Thymus (tissue), 11 donors: ENCODE measurements at regions not wholly inside any gene's neighbourhood (a gene's known extent, or its start where the extent isn't known, plus 50 kb on each side); places are given as distances from the start of the nearest gene placed in this dataset.

Source experiments
- DNase-seq, 9 donors: peaks; one replicate each; pipeline ENCODE4 v3.0.0-alpha.2; 2013; ENCODE audit warnings: low spot score in 9 of 9, low read depth in 6 of 9, missing footprints in 1 of 9
- H3K27ac ChIP-seq, 2 donors: one replicate each; pipeline ENCODE4 v1.5.1; 2013; ENCODE audit warnings: control low read depth in 1 of 2, low read depth in 1 of 2, low read length in 1 of 2, mild to moderate bottlenecking in 1 of 2, moderate library complexity in 1 of 2
- H3K27me3 ChIP-seq, 2 donors: one replicate each; pipeline ENCODE4 v1.5.1; 2013; ENCODE audit warnings: low read length in 1 of 2; ENCODE audit not compliant: control insufficient read depth in 2 of 2, insufficient read depth in 1 of 2
- H3K36me3 ChIP-seq, 2 donors: one replicate each; pipeline ENCODE4 v1.5.1; 2013; ENCODE audit warnings: low read length in 1 of 2, mild to moderate bottlenecking in 1 of 2, moderate library complexity in 1 of 2; ENCODE audit not compliant: control insufficient read depth in 2 of 2, insufficient read depth in 2 of 2
- H3K4me1 ChIP-seq, 2 donors: one replicate each; pipeline ENCODE4 v1.5.1; 2013; ENCODE audit warnings: low read length in 2 of 2; ENCODE audit not compliant: control insufficient read depth in 2 of 2, insufficient read depth in 2 of 2
- H3K4me3 ChIP-seq, 2 donors: one replicate each; pipeline ENCODE4 v1.5.1; 2013; ENCODE audit warnings: low read length in 2 of 2, control low read depth in 1 of 2, mild to moderate bottlenecking in 1 of 2
- H3K9me3 ChIP-seq, 2 donors: one replicate each; pipeline ENCODE4 v1.5.1; 2013; ENCODE audit warnings: low read length in 1 of 2, mild to moderate bottlenecking in 1 of 2; ENCODE audit not compliant: control insufficient read depth in 2 of 2, insufficient read depth in 1 of 2
- WGBS: extraction: QIAGEN DNeasy Blood & Tissue Kit; methylation state at CpG from one replicate; pipeline ENCODE4 v1.1.7; 2013; 5-methylcytosine and 5-hydroxymethylcytosine counted together
- donor health status: healthy.

GRCh38 chr5:144712090-144712489, 541.4 kb downstream of the KCTD16 start:
- H3K4me3 ChIP-seq, result no peak overlapping the region
- 21% methylated on average over 3 of the region's 3 CpGs for WGBS
- DNase-seq, result no peak
- no peaks in the 10 kb centered on the region for H3K9me3 ChIP-seq
- no peaks in the 10 kb centered on the region for H3K4me1 ChIP-seq
- no peak overlapping the region for H3K27ac ChIP-seq
- no peaks in the 10 kb centered on the region for H3K27me3 ChIP-seq
- H3K36me3 ChIP-seq, result no peaks in the 10 kb centered on the region

GRCh38 chr5:144711172-144711571, 540.5 kb downstream of the KCTD16 start:
- H3K36me3 ChIP-seq, result no peaks in the 10 kb centered on the region
- H3K9me3 ChIP-seq, result no peaks in the 10 kb centered on the region
- no peak overlapping the region for H3K27ac ChIP-seq
- no peak overlapping the region for H3K4me3 ChIP-seq
- WGBS, result 79% methylated on average over 2 of the region's 2 CpGs
- H3K4me1 ChIP-seq, result no peaks in the 10 kb centered on the region
- DNase-seq, result no peak
- H3K27me3 ChIP-seq, result no peaks in the 10 kb centered on the region

GRCh38 chr5:144710637-144711036, 540.0 kb downstream of the KCTD16 start:
- 89% methylated on average over 2 of the region's 2 CpGs for WGBS
- no peaks in the 10 kb centered on the region for H3K36me3 ChIP-seq
- no peaks in the 10 kb centered on the region for H3K27me3 ChIP-seq
- DNase-seq, result no peak
- H3K27ac ChIP-seq, result no peak overlapping the region
- no peaks in the 10 kb centered on the region for H3K9me3 ChIP-seq
- no peak overlapping the region for H3K4me3 ChIP-seq
- H3K4me1 ChIP-seq, result no peaks in the 10 kb centered on the region

- Histone ChIP-seq H3K4me3 (no peak overlapping the region), H3K27ac (no peak overlapping the region), H3K9me3 (no peaks in the 10 kb centered on the region), H3K4me1 (no peaks in the 10 kb centered on the region), H3K36me3 (no peaks in the 10 kb centered on the region), H3K27me3 (no peaks in the 10 kb centered on the region)
- 74% methylated on average over 1 of the region's 1 CpG for WGBS
- DNase-seq, result no peak
These were observed 533.1 kb downstream of the KCTD16 start for GRCh38 chr5:144703776-144704175.

- WGBS, result 95% methylated on average over 2 of the region's 2 CpGs
- Histone ChIP-seq H3K4me3 (no peak overlapping the region), H3K36me3 (no peaks in the 10 kb centered on the region), H3K27ac (no peak overlapping the region), H3K9me3 (no peaks in the 10 kb centered on the region), H3K4me1 (no peaks in the 10 kb centered on the region), H3K27me3 (no peaks in the 10 kb centered on the region)
- DNase-seq, result no peak
These were observed 527.8 kb downstream of the KCTD16 start for GRCh38 chr5:144698484-144698883.

GRCh38 chr5:144697847-144698262, 527.2 kb downstream of the KCTD16 start:
- H3K9me3 ChIP-seq, result no peaks in the 10 kb centered on the region
- no peak for DNase-seq

GRCh38 chr5:144691936-144692335, 521.3 kb downstream of the KCTD16 start:
- Histone ChIP-seq H3K27ac (no peak overlapping the region), H3K9me3 (no peaks in the 10 kb centered on the region), H3K27me3 (no peaks in the 10 kb centered on the region), H3K4me3 (no peak overlapping the region), H3K4me1 (no peaks in the 10 kb centered on the region), H3K36me3 (no peaks in the 10 kb centered on the region)
- no peak for DNase-seq
- WGBS, result 80% methylated on average over 3 of the region's 3 CpGs

More at GRCh38 chr5:144697847-144698262, 527.2 kb downstream of the KCTD16 start:
- Histone ChIP-seq H3K4me1 (no peaks in the 10 kb centered on the region), H3K27me3 (no peaks in the 10 kb centered on the region), H3K4me3 (no peak overlapping the region), H3K27ac (no peak overlapping the region), H3K36me3 (no peaks in the 10 kb centered on the region)
- 94% methylated on average over 1 of the region's 1 CpG for WGBS

- 86% methylated on average over 1 of the region's 1 CpG for whole genome bisulfite sequencing
- Histone ChIP-seq H3K4me3 (no peak overlapping the region), H3K27ac (no peak overlapping the region), H3K4me1 (no peaks in the 10 kb centered on the region), H3K9me3 (no peaks in the 10 kb centered on the region), H3K36me3 (no peaks in the 10 kb centered on the region), H3K27me3 (no peaks in the 10 kb centered on the region)
- no peak for DNase-seq
These were observed 514.2 kb downstream of the KCTD16 start for GRCh38 chr5:144684899-144685298.

GRCh38 chr5:144680711-144681110, 510.0 kb downstream of the KCTD16 start:
- DNase-seq, result no peak
- no peaks in the 10 kb centered on the region for H3K4me1 ChIP-seq
- no peaks in the 10 kb centered on the region for H3K27me3 ChIP-seq
- H3K27ac ChIP-seq, result no peak overlapping the region
- 93% methylated on average over 1 of the region's 1 CpG for WGBS
- no peak overlapping the region for H3K4me3 ChIP-seq
- no peaks in the 10 kb centered on the region for H3K36me3 ChIP-seq
- no peaks in the 10 kb centered on the region for H3K9me3 ChIP-seq

GRCh38 chr5:144671066-144671465, 500.4 kb downstream of the KCTD16 start:
- 96% methylated on average over 1 of the region's 1 CpG for WGBS
- no peak for DNase-seq
- H3K36me3 ChIP-seq, result no peaks in the 10 kb centered on the region

More at GRCh38 chr5:144671066-144671465, 500.4 kb downstream of the KCTD16 start:
- Histone ChIP-seq H3K9me3 (no peaks in the 10 kb centered on the region), H3K27ac (no peak overlapping the region), H3K4me3 (no peak overlapping the region), H3K4me1 (no peaks in the 10 kb centered on the region), H3K27me3 (no peaks in the 10 kb centered on the region)
